T-helper 17 cell (primary cell): ENCODE measurements at regions not wholly inside any gene's neighbourhood (a gene's known extent, or its start where the extent isn't known, plus 50 kb on each side); places are given as distances from the start of the nearest gene placed in this dataset.
"Not testable (repeated sequence)": the region's sequence is repeated elsewhere in the genome, so short reads cannot be mapped to it uniquely, and the experiment has no call there.

ENCODE experiments used
- ATAC-seq: fragments of 150-1000 bp; cut with Tn5 transposase; 2 replicates; pipeline ENCODE4 v1.10.0; 2021; ENCODE audit warnings: mild to moderate bottlenecking, moderate library complexity
- DNase-seq, 3 donors: peaks; one replicate each; pipeline versions ENCODE4 v3.0.0 to v3.0.0-alpha.2; 2020 to 2021
- H3K9me3 ChIP-seq: one replicate; pipeline ENCODE4 v1.7.0; 2013; ENCODE audit warnings: low read length, mild to moderate bottlenecking; ENCODE audit not compliant: control insufficient read depth, poor library complexity, severe bottlenecking
- H3K27ac Mint-ChIP-seq: one replicate; pipeline ENCODE4 v1.8.0; 2022; ENCODE audit warnings: mild to moderate bottlenecking, moderate library complexity, mixed read lengths
- H3K27me3 Mint-ChIP-seq: one replicate; pipeline ENCODE4 v1.8.0; 2022; ENCODE audit warnings: mixed read lengths
- H3K36me3 Mint-ChIP-seq: one replicate; pipeline ENCODE4 v1.8.0; 2022; ENCODE audit warnings: low read depth, mixed read lengths
- H3K4me1 Mint-ChIP-seq: one replicate; pipeline ENCODE4 v1.8.0; 2022; ENCODE audit warnings: mild to moderate bottlenecking, mixed read lengths
- H3K4me3 Mint-ChIP-seq: one replicate; pipeline ENCODE4 v1.8.0; 2022; ENCODE audit warnings: mild to moderate bottlenecking, moderate library complexity, mixed read lengths

DNA sequence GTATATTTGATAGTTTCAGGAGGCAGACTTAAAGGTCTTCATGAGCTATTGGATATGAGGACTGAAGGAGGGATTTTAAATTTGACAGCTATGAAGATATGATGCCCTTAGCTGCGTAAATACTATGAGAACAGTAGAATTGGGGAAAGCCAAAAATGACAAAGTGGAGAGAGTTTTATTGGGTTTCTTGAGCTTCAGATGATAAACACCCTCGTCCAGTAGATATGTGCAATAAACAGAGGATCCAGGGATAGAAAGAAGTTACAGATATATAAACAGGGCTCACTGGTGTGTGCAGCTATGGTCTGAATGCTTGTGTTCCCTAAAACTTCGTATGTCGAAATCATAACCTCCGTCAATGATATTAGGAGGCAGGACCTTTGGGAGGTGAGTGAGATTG lies 131.3 kb downstream of the INHBA start:
- no peaks in the 10 kb centered on the region for H3K4me1 Mint-ChIP-seq
- ATAC-seq (no peak), DNase-seq (no peak)
- H3K27ac Mint-ChIP-seq = no peak overlapping the region
- H3K4me3 Mint-ChIP-seq = no peak overlapping the region
- H3K36me3 Mint-ChIP-seq = no peaks in the 10 kb centered on the region
- H3K27me3 Mint-ChIP-seq = no peaks in the 10 kb centered on the region
- H3K9me3 ChIP-seq = no peaks in the 10 kb centered on the region

DNA sequence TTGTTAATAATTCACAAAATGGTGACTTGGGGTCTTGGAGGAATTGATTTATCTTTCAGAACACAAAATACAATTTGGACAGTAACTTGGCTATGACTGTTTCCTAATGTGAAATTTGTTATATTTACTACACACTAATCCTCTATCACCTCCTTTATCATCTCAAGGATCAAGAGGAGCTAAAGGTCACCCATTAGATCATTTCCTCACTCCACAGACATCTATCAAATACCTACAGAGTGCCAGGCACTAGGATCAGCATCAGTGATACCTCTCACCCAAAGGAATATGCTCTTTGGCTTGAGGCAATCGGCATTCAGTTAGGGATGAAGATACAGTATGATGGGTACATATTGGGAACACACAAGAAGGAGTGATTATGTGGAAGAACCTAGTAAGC lies 132.1 kb downstream of the INHBA start:
- no peak for DNase-seq
- no peaks in the 10 kb centered on the region for H3K9me3 ChIP-seq
- Mint-ChIP-seq H3K36me3 (no peaks in the 10 kb centered on the region), H3K4me3 (no peak overlapping the region), H3K27me3 (no peaks in the 10 kb centered on the region), H3K4me1 (no peaks in the 10 kb centered on the region), H3K27ac (no peak overlapping the region)
- no peak for ATAC-seq

DNA sequence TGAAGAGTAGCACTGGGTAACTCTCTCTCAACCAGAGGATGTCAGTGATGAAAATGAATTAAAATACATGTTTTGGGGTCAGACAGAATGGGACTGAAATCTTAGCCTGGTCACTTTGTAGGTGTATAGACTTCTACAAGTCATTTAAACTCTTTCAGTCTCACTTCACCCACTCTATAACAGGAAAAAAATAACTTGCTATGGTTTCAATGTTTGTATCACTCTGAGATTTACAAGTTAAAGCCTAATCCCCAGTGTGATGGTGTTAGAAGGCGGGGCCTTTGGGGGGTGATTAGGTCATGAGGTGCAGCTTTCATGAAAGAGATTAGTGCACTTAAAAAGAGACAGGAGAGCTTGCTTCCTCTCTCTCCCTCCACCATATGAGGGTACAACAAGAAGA lies 134.8 kb downstream of the INHBA start:
- ATAC-seq (no peak), DNase-seq (no peak)
- Mint-ChIP-seq H3K27ac (no peak overlapping the region), H3K4me3 (no peak overlapping the region), H3K4me1 (no peaks in the 10 kb centered on the region), H3K36me3 (no peaks in the 10 kb centered on the region), H3K27me3 (no peaks in the 10 kb centered on the region)
- no peaks in the 10 kb centered on the region for H3K9me3 ChIP-seq

DNA sequence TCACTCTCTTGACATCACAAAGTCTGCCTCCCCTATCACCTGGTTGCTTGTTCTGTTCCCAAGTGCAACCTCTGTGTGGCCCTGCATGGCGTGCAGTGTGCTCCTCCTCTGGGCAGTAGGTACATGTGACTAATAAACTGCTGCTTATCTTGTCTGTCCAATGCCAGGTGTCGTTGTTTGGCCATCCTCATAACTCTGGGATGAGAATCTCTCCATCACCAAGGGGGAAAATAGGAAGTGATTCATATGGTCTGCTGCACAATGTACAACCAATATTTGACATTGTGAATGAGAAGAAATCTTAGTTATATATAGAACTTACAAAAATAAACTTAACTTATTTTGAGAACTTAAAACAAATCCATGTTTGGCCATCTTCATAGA lies 135.2 kb downstream of the INHBA start:
- DNase-seq (no peak), ATAC-seq (no peak)
- no peaks in the 10 kb centered on the region for H3K27me3 Mint-ChIP-seq
- H3K27ac Mint-ChIP-seq = no peak overlapping the region
- H3K4me1 Mint-ChIP-seq = no peaks in the 10 kb centered on the region
- no peaks in the 10 kb centered on the region for H3K36me3 Mint-ChIP-seq
- H3K4me3 Mint-ChIP-seq = no peak overlapping the region
- no peaks in the 10 kb centered on the region for H3K9me3 ChIP-seq

DNA sequence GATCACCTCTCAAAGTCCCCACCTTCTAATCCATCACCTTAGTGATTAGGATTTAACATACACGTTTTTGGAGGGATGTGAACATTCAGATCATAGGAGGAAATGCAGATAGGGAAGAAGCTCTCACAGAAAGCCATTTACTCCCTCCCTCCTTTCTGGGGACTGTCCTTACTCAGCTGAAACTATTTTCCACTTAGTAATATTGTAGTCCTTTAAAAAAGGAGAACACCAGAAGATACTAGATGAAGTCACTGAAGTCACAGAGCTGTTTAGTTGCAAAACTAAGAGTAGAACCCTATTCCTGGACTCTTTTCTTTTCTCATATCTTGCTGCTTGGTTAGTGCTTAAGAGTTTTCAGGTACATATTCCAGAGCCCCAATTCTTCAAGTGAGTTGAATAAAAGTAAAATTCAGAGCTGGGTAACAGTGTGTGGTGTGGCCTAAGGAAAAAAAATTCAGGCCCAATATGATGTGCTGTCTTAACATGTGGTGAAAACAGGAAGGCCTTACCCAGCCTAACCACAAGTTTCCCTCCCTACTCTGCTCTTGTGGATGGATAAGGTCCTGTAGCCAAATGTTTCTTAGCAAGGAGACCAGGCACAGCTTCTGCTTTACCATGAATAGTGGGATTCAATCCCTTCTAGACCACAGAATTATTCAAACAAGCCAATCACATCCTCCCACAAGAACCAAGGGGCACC lies 135.7 kb downstream of the INHBA start:
- no peak overlapping the region for H3K27ac Mint-ChIP-seq
- H3K27me3 Mint-ChIP-seq = no peaks in the 10 kb centered on the region
- ATAC-seq = no peak
- no peaks in the 10 kb centered on the region for H3K9me3 ChIP-seq
- no peaks in the 10 kb centered on the region for H3K36me3 Mint-ChIP-seq
- H3K4me1 Mint-ChIP-seq = no peaks in the 10 kb centered on the region
- no peak for DNase-seq
- H3K4me3 Mint-ChIP-seq = no peak overlapping the region

DNA sequence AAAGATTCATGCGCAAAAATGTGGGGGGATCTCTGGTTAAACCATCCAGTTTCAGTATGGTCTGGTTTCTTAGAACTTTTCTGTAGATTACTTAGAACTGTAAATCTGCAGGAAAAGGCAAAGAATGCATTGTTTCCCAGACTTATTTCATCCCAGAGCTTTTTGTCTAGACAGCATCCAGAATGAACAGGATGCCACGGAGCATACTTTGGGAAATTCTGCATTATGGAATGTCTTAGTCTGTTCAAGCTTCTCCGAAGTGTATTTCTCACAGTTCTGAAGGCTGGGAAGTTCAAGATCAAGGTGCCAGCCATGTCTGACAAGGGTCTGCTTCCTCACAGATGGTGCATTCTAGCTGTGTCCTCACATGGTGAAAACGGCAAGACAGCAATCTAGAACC lies 136.3 kb downstream of the INHBA start:
- Mint-ChIP-seq H3K4me3 (no peak overlapping the region), H3K27me3 (no peaks in the 10 kb centered on the region), H3K4me1 (no peaks in the 10 kb centered on the region), H3K36me3 (no peaks in the 10 kb centered on the region), H3K27ac (no peak overlapping the region)
- ATAC-seq = no peak
- H3K9me3 ChIP-seq = no peaks in the 10 kb centered on the region
- no peak for DNase-seq

DNA sequence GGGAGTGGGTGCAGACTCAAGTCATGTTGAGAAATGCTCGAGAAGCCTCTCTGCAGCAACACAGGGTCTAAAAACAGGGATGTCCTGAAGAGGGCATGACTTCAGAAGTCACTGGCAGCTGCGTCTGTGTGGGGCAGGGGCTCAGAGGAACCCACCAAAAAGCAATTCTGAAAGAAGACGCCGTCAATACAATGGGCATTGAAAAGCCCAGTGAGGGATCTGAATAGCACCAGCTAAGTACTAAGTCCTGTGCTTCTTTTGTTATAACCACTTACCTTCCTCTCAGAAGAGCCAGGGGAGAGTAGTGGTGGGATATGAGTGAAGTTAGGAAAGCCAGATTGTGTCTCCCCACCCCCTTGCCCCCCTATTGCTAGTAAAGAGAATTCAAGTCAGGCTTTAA lies 137.2 kb downstream of the INHBA start:
- H3K27ac Mint-ChIP-seq = no peak overlapping the region
- H3K4me1 Mint-ChIP-seq = no peaks in the 10 kb centered on the region
- H3K27me3 Mint-ChIP-seq = no peaks in the 10 kb centered on the region
- no peak overlapping the region for H3K4me3 Mint-ChIP-seq
- H3K9me3 ChIP-seq = no peaks in the 10 kb centered on the region
- DNase-seq (no peak), ATAC-seq (no peak)
- H3K36me3 Mint-ChIP-seq = no peaks in the 10 kb centered on the region

DNA sequence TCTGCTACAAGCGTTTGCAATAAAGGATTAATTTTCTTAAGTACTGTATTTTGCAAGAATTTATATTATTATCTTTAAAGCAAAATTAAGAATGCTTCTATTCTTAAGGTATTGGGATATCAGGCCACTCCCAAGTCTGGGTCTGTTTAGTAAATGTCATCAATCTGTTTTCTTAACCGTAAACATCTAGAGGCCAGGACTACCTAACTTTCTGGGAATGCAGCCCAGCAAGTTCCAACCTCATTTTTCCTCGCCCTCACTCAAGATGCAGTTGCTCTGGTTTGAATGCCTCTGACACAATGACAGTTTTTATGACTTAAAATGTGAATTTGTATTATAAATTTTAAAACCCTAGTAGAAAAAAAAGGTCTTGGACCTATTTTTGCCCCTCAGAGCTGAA lies 143.5 kb downstream of the INHBA start:
- DNase-seq = no peak
- Mint-ChIP-seq H3K27ac (no peak overlapping the region), H3K36me3 (no peaks in the 10 kb centered on the region), H3K27me3 (no peaks in the 10 kb centered on the region), H3K4me1 (no peaks in the 10 kb centered on the region), H3K4me3 (no peak overlapping the region)
- no peak for ATAC-seq
- H3K9me3 ChIP-seq = no peaks in the 10 kb centered on the region

DNA sequence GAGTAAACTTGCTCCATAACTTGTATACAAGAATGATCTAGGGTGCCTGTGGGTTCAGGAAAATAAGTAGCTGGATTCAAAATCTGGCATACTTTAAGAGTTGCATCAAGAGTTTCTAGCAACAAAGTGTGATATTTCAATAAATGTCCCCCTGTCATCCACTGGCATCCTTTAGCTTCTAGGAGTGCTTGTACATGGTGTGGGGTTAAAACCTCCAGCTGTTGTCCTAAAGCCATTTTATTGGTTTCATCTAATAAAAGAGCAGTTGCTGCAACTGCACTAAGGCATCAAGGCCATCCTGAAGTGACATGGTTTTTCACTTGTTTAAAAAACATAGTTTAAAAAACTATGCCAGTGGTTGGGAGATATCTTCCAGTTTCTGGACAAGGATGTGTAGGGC lies 148.4 kb downstream of the INHBA start:
- no peaks in the 10 kb centered on the region for H3K4me1 Mint-ChIP-seq
- no peak overlapping the region for H3K4me3 Mint-ChIP-seq

DNA sequence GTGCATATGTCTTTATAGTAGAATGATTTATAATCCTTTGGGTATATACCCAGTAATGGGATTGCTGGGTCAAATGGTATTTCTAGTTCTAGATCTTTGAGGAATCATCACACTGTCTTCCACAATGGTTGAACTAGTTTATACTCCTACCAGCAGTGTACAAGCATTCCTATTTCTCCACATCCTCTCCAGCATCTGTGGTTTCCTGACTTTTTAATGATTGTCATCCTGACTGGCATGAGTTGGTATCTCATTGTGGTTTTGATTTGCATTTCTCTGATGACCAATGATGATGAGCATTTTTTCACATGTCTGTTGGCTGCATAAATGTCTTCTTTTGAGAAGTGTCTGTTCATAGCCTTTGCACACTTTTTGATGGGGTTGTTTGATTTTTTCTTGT lies 152.8 kb downstream of the INHBA start:
- H3K36me3 Mint-ChIP-seq, H3K27ac Mint-ChIP-seq, H3K9me3 ChIP-seq, H3K27me3 Mint-ChIP-seq, ATAC-seq, H3K4me3 Mint-ChIP-seq, H3K4me1 Mint-ChIP-seq, DNase-seq: not testable (repeated sequence)

More for the DNA sequence above, 148.4 kb downstream of the INHBA start:
- no peak for DNase-seq
- Mint-ChIP-seq H3K36me3 (no peaks in the 10 kb centered on the region), H3K27me3 (no peaks in the 10 kb centered on the region), H3K27ac (no peak overlapping the region)
- ATAC-seq = no peak
- H3K9me3 ChIP-seq = no peaks in the 10 kb centered on the region

DNA sequence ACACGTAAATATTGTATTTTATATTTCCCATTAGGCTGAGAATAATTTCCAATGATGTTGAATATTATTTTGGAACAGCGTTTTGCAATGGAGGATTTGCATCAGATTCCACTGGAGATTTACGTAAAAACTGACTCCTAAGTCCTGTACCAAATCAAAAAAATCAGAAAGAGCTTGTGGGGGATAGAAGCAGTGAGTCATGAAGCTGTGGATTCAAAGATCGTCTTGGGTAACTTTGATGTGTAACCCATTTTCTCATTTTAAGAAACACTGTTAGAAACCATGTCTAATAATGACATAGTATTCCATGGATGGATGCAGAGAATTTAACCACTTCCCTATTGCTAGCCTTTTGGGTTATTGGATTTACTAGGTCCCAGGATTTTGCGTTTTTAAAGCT lies 158.6 kb downstream of the INHBA start:
- Mint-ChIP-seq H3K36me3 (no peaks in the 10 kb centered on the region), H3K4me3 (no peak overlapping the region), H3K27me3 (no peaks in the 10 kb centered on the region), H3K27ac (no peak overlapping the region), H3K4me1 (no peaks in the 10 kb centered on the region)
- ATAC-seq (no peak), DNase-seq (no peak)
- H3K9me3 ChIP-seq = no peaks in the 10 kb centered on the region

DNA sequence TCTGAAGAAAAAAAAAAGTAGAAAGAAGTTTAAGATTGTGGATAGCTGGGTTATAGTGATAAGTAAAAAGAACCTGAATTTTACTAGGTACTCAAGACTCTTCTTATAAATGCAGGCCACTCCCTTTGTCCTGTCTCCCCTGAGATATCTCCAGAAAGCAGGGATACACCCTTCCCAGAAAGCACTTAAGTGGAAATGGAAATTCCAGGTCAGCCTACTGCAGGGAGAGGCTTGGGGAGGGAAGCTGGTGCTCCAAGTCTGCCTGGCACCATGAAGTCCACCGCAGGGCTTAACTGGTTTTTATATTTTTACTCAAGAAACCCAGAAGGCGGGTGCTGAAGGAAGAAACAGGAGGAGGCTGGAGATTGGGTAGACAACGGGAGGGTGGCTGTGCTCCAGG lies 162.3 kb downstream of the INHBA start:
- Mint-ChIP-seq H3K27me3 (no peaks in the 10 kb centered on the region), H3K4me1 (no peaks in the 10 kb centered on the region), H3K27ac (no peak overlapping the region), H3K4me3 (no peak overlapping the region), H3K36me3 (no peaks in the 10 kb centered on the region)
- ATAC-seq (no peak), DNase-seq (no peak)
- H3K9me3 ChIP-seq = no peaks in the 10 kb centered on the region

DNA sequence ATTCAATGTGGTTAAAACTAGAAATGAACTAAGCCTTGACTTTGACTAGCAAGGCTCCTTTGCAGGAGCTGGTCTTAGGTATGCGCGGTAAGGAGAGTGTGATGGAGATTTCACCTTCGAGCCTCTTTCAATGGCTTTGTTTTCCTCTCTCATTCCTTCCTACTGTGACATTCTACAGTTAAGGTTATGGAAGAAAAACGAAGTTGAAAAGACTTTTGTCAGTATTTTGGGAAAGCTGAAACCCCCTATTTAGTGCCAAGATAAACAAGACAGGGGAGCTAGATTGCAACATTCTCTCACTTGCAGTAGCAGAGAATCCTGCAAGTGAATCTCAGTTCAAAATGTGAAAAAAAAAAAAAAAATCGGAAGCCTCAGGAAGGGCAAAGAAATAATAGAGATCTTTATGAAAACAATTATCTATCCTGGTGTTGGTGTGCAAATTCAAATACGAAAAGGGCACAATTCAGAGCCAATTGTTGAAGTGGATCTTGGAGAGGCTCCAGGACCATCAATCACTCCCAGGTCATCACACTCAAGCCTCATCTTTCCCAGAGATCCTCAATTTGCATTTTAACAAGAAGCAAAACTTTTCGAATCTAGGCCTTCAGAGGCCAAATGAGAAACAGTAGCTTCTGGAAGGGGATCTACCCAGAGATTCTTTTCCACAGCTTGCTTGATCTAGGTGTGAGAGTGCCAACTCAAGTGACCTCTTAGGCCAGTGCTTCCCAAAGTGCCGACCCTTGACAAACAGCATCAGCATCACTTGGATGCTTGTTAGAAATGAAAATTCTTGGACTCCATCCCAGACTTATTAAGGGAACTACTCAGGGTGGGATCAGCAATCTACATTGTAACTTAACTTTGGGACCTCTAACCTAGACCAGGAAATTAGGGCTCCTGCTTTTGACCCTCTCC lies 163.8 kb downstream of the INHBA start:
- no peaks in the 10 kb centered on the region for H3K4me1 Mint-ChIP-seq
- no peak for DNase-seq
- no peak overlapping the region for H3K4me3 Mint-ChIP-seq
- no peak for ATAC-seq
- H3K36me3 Mint-ChIP-seq = no peaks in the 10 kb centered on the region
- H3K9me3 ChIP-seq = no peaks in the 10 kb centered on the region
- no peak overlapping the region for H3K27ac Mint-ChIP-seq
- no peaks in the 10 kb centered on the region for H3K27me3 Mint-ChIP-seq
